DMS153 (cell line): ENCODE measurements at regions not wholly inside any gene's neighbourhood (a gene's known extent, or its start where the extent isn't known, plus 50 kb on each side); places are given as distances from the start of the nearest gene placed in this dataset.

Source experiments
- DNase-seq: peaks from one replicate; lab custom pipeline; 2025; lab: John Stamatoyannopoulos, UW

GRCh38 chr10:71123023-71123422, 89.3 kb upstream of the UNC5B start:
- DNase-seq = no peak

GRCh38 chr10:71124921-71125748, 87.2 kb upstream of the UNC5B start:
- DNase-seq = peak; percentile 28

GRCh38 chr10:71125749-71126107, 86.6 kb upstream of the UNC5B start:
- DNase-seq = no peak

- no peak for DNase-seq
Observed at GRCh38 chr10:71126432-71126831, 85.9 kb upstream of the UNC5B start.

- no peak for DNase-seq
Observed at GRCh38 chr10:71127104-71127503, 85.3 kb upstream of the UNC5B start.

GRCh38 chr10:71127773-71128172, 84.6 kb upstream of the UNC5B start:
- DNase-seq = no peak

GRCh38 chr10:71128311-71128980, 83.9 kb upstream of the UNC5B start:
- DNase-seq = no peak

- no peak for DNase-seq
Observed at GRCh38 chr10:71131096-71131495, 81.3 kb upstream of the UNC5B start.

- DNase-seq = no peak
Observed at GRCh38 chr10:71131508-71132088, 80.8 kb upstream of the UNC5B start.

- peak; percentile 7 for DNase-seq
Observed at GRCh38 chr10:71132321-71132810, 80.0 kb upstream of the UNC5B start.

GRCh38 chr10:71133710-71134686, 78.4 kb upstream of the UNC5B start:
- DNase-seq = no peak

- DNase-seq = no peak
Observed at GRCh38 chr10:71134732-71135211, 77.6 kb upstream of the UNC5B start.

- no peak for DNase-seq
Observed at GRCh38 chr10:71135236-71135635, 77.1 kb upstream of the UNC5B start.

- DNase-seq = no peak
Observed at GRCh38 chr10:71136036-71136721, 76.2 kb upstream of the UNC5B start.

GRCh38 chr10:71137701-71138100, 74.7 kb upstream of the UNC5B start:
- DNase-seq = no peak

- peak; percentile 48 for DNase-seq
Observed at GRCh38 chr10:71138166-71138830, 74.1 kb upstream of the UNC5B start.

GRCh38 chr10:71141528-71141927, 70.8 kb upstream of the UNC5B start:
- DNase-seq = no peak

- no peak for DNase-seq
Observed at GRCh38 chr10:71143170-71143569, 69.2 kb upstream of the UNC5B start.

- DNase-seq = no peak
Observed at GRCh38 chr10:71143610-71144009, 68.8 kb upstream of the UNC5B start.

- DNase-seq = no peak
Observed at GRCh38 chr10:71144824-71145223, 67.5 kb upstream of the UNC5B start.
